ENCODE measurements at regions not wholly inside any gene's neighbourhood (a gene's known extent, or its start where the extent isn't known, plus 50 kb on each side); places are given as distances from the start of the nearest gene placed in this dataset.
"Not testable (repeated sequence)": the region's sequence is repeated elsewhere in the genome, so short reads cannot be mapped to it uniquely, and the experiment has no call there.

- DNase-seq (ENCODE audit: low read depth) = no peak
- H3K4me3 ChIP-seq (ENCODE audit: low read depth, low read length) = no peak overlapping the region
These were observed 344.0 kb downstream of the PRR16 start for GRCh38 chr5:120808135-120808534.

- H3K4me3 ChIP-seq (ENCODE audit: low read depth, low read length) = no peak overlapping the region
- DNase-seq (ENCODE audit: low read depth) = no peak
These were observed 344.5 kb downstream of the PRR16 start for GRCh38 chr5:120808606-120809005.

- DNase-seq (ENCODE audit: low read depth) = no peak
- H3K4me3 ChIP-seq (ENCODE audit: low read depth, low read length) = no peak overlapping the region
These were observed 349.5 kb downstream of the PRR16 start for GRCh38 chr5:120813551-120813950.

GRCh38 chr5:120817044-120817985 is 353.2 kb downstream of the PRR16 start:
- H3K4me3 ChIP-seq (ENCODE audit: low read depth, low read length) = no peak overlapping the region
- DNase-seq (ENCODE audit: low read depth) = no peak

GRCh38 chr5:120818128-120818527 is 354.0 kb downstream of the PRR16 start:
- no peak overlapping the region for H3K4me3 ChIP-seq (ENCODE audit: low read depth, low read length)

GRCh38 chr5:120823328-120823727 is 359.2 kb downstream of the PRR16 start:
- no peak for DNase-seq (ENCODE audit: low read depth)
- no peak overlapping the region for H3K4me3 ChIP-seq (ENCODE audit: low read depth, low read length)

More at GRCh38 chr5:120818128-120818527, 354.0 kb downstream of the PRR16 start:
- no peak for DNase-seq (ENCODE audit: low read depth)

- H3K4me3 ChIP-seq (ENCODE audit: low read depth, low read length); DNase-seq (ENCODE audit: low read depth): not testable (repeated sequence)
These were observed 367.5 kb downstream of the PRR16 start for GRCh38 chr5:120831646-120832045.

- no peak for DNase-seq (ENCODE audit: low read depth)
- no peak overlapping the region for H3K4me3 ChIP-seq (ENCODE audit: low read depth, low read length)
These were observed 377.7 kb downstream of the PRR16 start for GRCh38 chr5:120841830-120842229.

GRCh38 chr5:120843390-120843980 is 379.4 kb downstream of the PRR16 start:
- no peak overlapping the region for H3K4me3 ChIP-seq (ENCODE audit: low read depth, low read length)
- DNase-seq (ENCODE audit: low read depth) = no peak

- H3K4me3 ChIP-seq (ENCODE audit: low read depth, low read length) = no peak overlapping the region
- no peak for DNase-seq (ENCODE audit: low read depth)
These were observed 384.8 kb downstream of the PRR16 start for GRCh38 chr5:120848883-120849282.

- no peak for DNase-seq (ENCODE audit: low read depth)
- no peak overlapping the region for H3K4me3 ChIP-seq (ENCODE audit: low read depth, low read length)
These were observed 388.2 kb downstream of the PRR16 start for GRCh38 chr5:120852222-120852860.

- H3K4me3 ChIP-seq (ENCODE audit: low read depth, low read length) = no peak overlapping the region
- DNase-seq (ENCODE audit: low read depth) = no peak
These were observed 402.9 kb downstream of the PRR16 start for GRCh38 chr5:120866997-120867396.

- H3K4me3 ChIP-seq (ENCODE audit: low read depth, low read length) = no peak overlapping the region
- no peak for DNase-seq (ENCODE audit: low read depth)
These were observed 405.7 kb downstream of the PRR16 start for GRCh38 chr5:120869831-120870230.

GRCh38 chr5:120872297-120872696 is 408.2 kb downstream of the PRR16 start:
- H3K4me3 ChIP-seq (ENCODE audit: low read depth, low read length) = no peak overlapping the region
- DNase-seq (ENCODE audit: low read depth) = no peak

GRCh38 chr5:120873083-120873482 is 409.0 kb downstream of the PRR16 start:
- no peak for DNase-seq (ENCODE audit: low read depth)
- no peak overlapping the region for H3K4me3 ChIP-seq (ENCODE audit: low read depth, low read length)

GRCh38 chr5:120874081-120874862 is 410.2 kb downstream of the PRR16 start:
- no peak overlapping the region for H3K4me3 ChIP-seq (ENCODE audit: low read depth, low read length)
- no peak for DNase-seq (ENCODE audit: low read depth)

- no peak for DNase-seq (ENCODE audit: low read depth)
- H3K4me3 ChIP-seq (ENCODE audit: low read depth, low read length) = no peak overlapping the region
These were observed 418.1 kb downstream of the PRR16 start for GRCh38 chr5:120882038-120882775.

GRCh38 chr5:120886351-120886860 is 422.3 kb downstream of the PRR16 start:
- DNase-seq (ENCODE audit: low read depth) = no peak
- no peak overlapping the region for H3K4me3 ChIP-seq (ENCODE audit: low read depth, low read length)

GRCh38 chr5:120895660-120896059 is 431.6 kb downstream of the PRR16 start:
- H3K4me3 ChIP-seq (ENCODE audit: low read depth, low read length) = no peak overlapping the region
- DNase-seq (ENCODE audit: low read depth) = no peak

All from skeletal muscle cell (primary cell).